ENCODE measurements at regions not wholly inside any gene's neighbourhood (a gene's known extent, or its start where the extent isn't known, plus 50 kb on each side); places are given as distances from the start of the nearest gene placed in this dataset.
"Not testable (repeated sequence)": the region's sequence is repeated elsewhere in the genome, so short reads cannot be mapped to it uniquely, and the experiment has no call there.

DNA sequence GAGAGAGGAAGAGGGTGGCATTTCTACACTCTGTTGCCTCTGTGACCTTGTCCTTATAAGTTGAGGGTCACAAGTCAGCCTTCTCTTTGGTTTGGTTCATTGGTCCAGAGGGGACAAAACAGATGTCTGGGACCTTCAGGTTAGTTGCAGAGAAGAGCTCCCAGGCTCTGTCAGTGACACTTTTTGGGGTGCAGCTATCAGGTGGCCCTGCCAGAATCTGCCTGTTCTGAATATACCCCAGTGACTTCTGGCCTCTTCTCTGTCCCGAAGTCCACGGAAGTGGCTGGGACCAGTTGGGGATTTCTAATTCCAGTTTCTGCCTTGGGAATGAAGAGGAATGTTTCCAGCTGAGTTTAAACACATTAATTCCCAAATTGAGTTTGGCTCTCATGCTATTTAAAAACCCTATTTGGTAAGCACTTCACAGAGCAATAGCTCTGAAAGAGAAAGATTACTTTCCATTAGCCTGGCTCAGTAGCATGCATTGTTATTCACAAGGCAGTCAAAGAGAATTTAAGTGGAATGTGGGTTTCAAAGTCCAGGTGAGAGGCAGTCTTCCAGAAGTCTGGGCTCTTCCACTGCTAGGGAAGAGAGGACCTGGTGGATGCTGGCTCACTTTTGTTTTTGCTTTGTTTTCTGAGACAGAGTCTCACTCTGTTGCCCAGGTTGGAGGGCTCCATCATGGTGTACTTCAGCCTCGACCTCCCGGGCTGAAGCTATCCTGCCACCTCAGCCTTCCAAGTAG lies 237.8 kb upstream of the GALNT17 start:
- Histone ChIP-seq H3K9ac (ENCODE audit: insufficient read depth in 1 of 2, low read length in 2 of 2) (no peak overlapping the region), H3K27me3 (ENCODE audit: control insufficient read depth in 3 of 3, insufficient read depth in 3 of 3, low read length in 2 of 3) (no peaks in the 10 kb centered on the region), H3K4me3 (no peak overlapping the region), H3K4me1 (ENCODE audit: control insufficient read depth in 5 of 5, insufficient read depth in 5 of 5, low read length in 5 of 5) (peaks cover 0 to 4% (median 0%) of the 10 kb centered on the region in 5 donors), H3K27ac (ENCODE audit: low read depth in 1 of 2, low read length in 1 of 2) (no peak overlapping the region), H3K36me3 (ENCODE audit: control insufficient read depth in 4 of 4, insufficient read depth in 4 of 4, low read length in 4 of 4) (no peaks in the 10 kb centered on the region), H3K9me3 (ENCODE audit: control insufficient read depth in 4 of 4, insufficient read depth in 3 of 4, low read length in 3 of 4) (peaks cover 0 to 5% (median 2%) of the 10 kb centered on the region in 4 donors)
- ATAC-seq (ENCODE audit: insufficient read depth, low FRiP score), result no peak
- peak in 2 of 3 donors; percentile 4 to 27 for DNase-seq
- WGBS, 2 donors, result 70 to 82% methylated on average over 4 of the region's 4 CpGs
- TF ChIP-seq, protein P1, sequence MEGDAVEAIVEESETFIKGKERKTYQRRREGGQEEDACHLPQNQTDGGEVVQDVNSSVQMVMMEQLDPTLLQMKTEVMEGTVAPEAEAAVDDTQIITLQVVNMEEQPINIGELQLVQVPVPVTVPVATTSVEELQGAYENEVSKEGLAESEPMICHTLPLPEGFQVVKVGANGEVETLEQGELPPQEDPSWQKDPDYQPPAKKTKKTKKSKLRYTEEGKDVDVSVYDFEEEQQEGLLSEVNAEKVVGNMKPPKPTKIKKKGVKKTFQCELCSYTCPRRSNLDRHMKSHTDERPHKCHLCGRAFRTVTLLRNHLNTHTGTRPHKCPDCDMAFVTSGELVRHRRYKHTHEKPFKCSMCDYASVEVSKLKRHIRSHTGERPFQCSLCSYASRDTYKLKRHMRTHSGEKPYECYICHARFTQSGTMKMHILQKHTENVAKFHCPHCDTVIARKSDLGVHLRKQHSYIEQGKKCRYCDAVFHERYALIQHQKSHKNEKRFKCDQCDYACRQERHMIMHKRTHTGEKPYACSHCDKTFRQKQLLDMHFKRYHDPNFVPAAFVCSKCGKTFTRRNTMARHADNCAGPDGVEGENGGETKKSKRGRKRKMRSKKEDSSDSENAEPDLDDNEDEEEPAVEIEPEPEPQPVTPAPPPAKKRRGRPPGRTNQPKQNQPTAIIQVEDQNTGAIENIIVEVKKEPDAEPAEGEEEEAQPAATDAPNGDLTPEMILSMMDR (IDR thresholded peaks at IDR 0.05; ENCODE audit: control extremely low read depth, extremely low read depth), result no peak

DNA sequence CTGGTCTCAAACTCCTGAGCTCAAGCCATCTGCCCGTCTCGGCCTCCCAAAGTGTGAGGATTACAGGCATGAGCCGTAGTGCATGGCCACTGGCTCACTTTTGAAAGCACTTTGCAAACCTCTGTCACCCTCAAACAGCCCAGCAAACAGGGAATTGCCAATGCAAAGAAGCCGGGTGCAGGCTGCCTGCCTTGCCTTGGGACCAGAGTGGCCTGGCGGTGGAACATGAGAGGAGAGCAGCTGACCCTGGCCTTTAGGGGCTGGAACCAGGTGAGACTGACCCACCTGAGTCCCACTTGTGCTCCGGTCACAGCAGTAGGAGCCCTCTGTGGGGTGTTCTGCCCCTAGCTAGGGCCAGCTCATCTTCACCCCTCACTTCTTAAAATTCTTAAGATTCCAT lies 237.1 kb upstream of the GALNT17 start:
- no peak overlapping the region for H3K9ac ChIP-seq (ENCODE audit: insufficient read depth in 1 of 2, low read length in 2 of 2)
- no peak overlapping the region for H3K4me3 ChIP-seq
- ATAC-seq (ENCODE audit: insufficient read depth, low FRiP score) (no peak), DNase-seq (no peak)
- peaks cover 0 to 5% (median 2%) of the 10 kb centered on the region in 4 donors for H3K9me3 ChIP-seq (ENCODE audit: control insufficient read depth in 4 of 4, insufficient read depth in 3 of 4, low read length in 3 of 4)
- no peak overlapping the region for H3K27ac ChIP-seq (ENCODE audit: low read depth in 1 of 2, low read length in 1 of 2)
- WGBS, 2 donors, result 85 to 89% methylated on average over 6 of the region's 6 CpGs
- H3K4me1 ChIP-seq (ENCODE audit: control insufficient read depth in 5 of 5, insufficient read depth in 5 of 5, low read length in 5 of 5), result peaks cover 0 to 4% (median 0%) of the 10 kb centered on the region in 5 donors
- H3K27me3 ChIP-seq (ENCODE audit: control insufficient read depth in 3 of 3, insufficient read depth in 3 of 3, low read length in 2 of 3), result no peaks in the 10 kb centered on the region
- no peaks in the 10 kb centered on the region for H3K36me3 ChIP-seq (ENCODE audit: control insufficient read depth in 4 of 4, insufficient read depth in 4 of 4, low read length in 4 of 4)
- TF ChIP-seq, protein P1 (IDR thresholded peaks at IDR 0.05; ENCODE audit: control extremely low read depth, extremely low read depth), result no peak

DNA sequence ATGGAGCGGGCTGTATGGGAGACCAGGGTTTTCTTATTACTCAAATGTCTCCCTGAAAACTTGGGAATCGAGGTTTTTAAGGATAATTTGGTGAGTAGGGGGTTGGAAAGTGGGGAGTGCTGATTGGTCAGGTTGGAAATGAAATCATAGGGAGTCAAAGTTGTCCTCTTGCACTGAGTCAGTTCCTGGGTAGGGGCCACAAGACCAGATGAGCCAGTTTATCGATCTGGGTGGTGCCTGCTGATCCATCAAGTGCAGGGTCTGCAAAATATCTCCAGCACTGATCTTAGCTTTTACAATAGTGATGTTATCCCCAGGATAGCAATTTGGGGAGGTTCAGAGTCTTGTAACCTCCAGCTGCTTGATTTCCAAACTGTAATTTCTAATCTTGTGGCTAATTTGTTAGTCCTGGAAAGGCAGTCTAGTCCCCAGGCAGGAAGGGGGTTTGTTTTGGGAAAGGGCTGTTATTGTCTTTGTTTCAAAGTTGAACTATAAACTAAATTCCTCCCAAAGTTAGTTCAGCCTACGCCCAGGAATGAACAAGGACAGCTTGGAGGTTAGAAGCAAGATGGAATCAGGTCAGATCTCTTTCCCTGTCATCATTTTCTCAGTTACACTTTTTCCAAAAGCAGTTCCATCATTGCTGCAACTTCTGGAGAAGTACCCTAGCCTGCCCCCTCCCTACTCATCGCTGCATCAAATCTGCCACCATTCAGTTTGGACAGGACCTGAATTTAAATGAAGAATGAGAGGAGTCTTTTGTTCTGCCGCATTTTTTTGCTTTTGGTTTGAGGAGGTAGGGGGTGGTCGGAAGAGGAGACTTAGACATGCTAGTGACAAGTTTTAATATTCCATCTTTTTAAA lies 236.4 kb upstream of the GALNT17 start:
- not testable (repeated sequence) for H3K4me3 ChIP-seq; DNase-seq; H3K36me3 ChIP-seq (ENCODE audit: control insufficient read depth in 4 of 4, insufficient read depth in 4 of 4, low read length in 4 of 4); H3K27ac ChIP-seq (ENCODE audit: low read depth in 1 of 2, low read length in 1 of 2); H3K9me3 ChIP-seq (ENCODE audit: control insufficient read depth in 4 of 4, insufficient read depth in 3 of 4, low read length in 3 of 4); H3K27me3 ChIP-seq (ENCODE audit: control insufficient read depth in 3 of 3, insufficient read depth in 3 of 3, low read length in 2 of 3); ATAC-seq (ENCODE audit: insufficient read depth, low FRiP score); H3K4me1 ChIP-seq (ENCODE audit: control insufficient read depth in 5 of 5, insufficient read depth in 5 of 5, low read length in 5 of 5); H3K9ac ChIP-seq (ENCODE audit: insufficient read depth in 1 of 2, low read length in 2 of 2)
- WGBS, 2 donors, result 63 to 68% methylated on average over 7 of the region's 7 CpGs
